ENCODE measurements at regions not wholly inside any gene's neighbourhood (a gene's known extent, or its start where the extent isn't known, plus 50 kb on each side); places are given as distances from the start of the nearest gene placed in this dataset.

DNA sequence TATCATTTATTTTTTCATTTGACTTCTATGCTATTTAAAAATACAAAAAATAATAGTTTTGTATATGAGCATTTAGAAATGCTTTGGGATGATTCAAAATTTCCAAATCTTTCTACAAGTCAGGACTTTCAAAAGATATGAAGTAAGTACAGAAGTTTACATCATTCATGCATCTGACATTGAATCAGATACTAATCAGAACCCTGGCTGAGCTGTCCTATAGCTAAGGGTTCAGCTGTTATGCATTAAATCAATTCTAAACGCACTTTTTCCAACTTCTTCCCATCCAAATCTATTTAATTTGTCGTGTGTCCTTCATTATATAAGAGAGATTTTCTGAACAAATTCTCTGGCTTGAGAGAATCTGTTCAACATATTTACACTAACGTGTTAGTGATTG is 779.4 kb downstream of the LTN1 start:
- no peak overlapping the region for H3K4me2 ChIP-seq (ENCODE audit: insufficient read depth, low read length)
- FAIRE-seq (no peak), DNase-seq (ENCODE audit: low read depth, low spot score) (no peak)
- no peaks in the 10 kb centered on the region for H3K27me3 ChIP-seq (ENCODE audit: control insufficient read depth in 2 of 2, insufficient read depth in 2 of 2, low read length in 2 of 2)
- dilution Hi-C loops (cut with MboI; ENCODE audit: extremely low pct_ligation_motif_present, low sequenced_read_pairs) (no loop called here), intact Hi-C loops (cut with micrococcal nuclease) (no loop called here)
- H3K79me2 ChIP-seq (ENCODE audit: control insufficient read depth, insufficient read depth, low read length) = no peaks in the 10 kb centered on the region
- H4K20me1 ChIP-seq (replicated peaks; ENCODE audit: control insufficient read depth, extremely low read depth, insufficient read depth, low read length) = no peaks in the 10 kb centered on the region
- no peak overlapping the region for H3K9ac ChIP-seq (replicated peaks; ENCODE audit: extremely low read depth, insufficient read depth, low read length)
- no TSS peak for BruUV-seq (replicated peaks)
- no peaks in the 10 kb centered on the region for H3K4me1 ChIP-seq (ENCODE audit: control insufficient read depth, extremely low read depth, insufficient read depth, low read length)
- no peaks in the 10 kb centered on the region for H3K36me3 ChIP-seq (ENCODE audit: control insufficient read depth in 2 of 2, extremely low read depth in 1 of 2, insufficient read depth in 2 of 2, low read length in 2 of 2)
- H3K9me3 ChIP-seq (replicated peaks; ENCODE audit: control insufficient read depth, insufficient read depth, low read length) = no peaks in the 10 kb centered on the region
- no peak overlapping the region for H3K27ac ChIP-seq (ENCODE audit: insufficient read depth, low read depth, low read length)
- H3K4me3 ChIP-seq (replicated peaks in 1 of 3; ENCODE audit: insufficient read depth in 1 of 3, low read depth in 1 of 3, low read length in 3 of 3) = no peak overlapping the region
- CTCF ChIA-PET = interaction anchor here (1.0 to 1.3 kb wide), 3 partner anchors 10 to 21 kb away, joined by 3 to 4 read pairs (median 3); no protein-coding TSS in a partner anchor
- TF ChIP-seq, protein P1, sequence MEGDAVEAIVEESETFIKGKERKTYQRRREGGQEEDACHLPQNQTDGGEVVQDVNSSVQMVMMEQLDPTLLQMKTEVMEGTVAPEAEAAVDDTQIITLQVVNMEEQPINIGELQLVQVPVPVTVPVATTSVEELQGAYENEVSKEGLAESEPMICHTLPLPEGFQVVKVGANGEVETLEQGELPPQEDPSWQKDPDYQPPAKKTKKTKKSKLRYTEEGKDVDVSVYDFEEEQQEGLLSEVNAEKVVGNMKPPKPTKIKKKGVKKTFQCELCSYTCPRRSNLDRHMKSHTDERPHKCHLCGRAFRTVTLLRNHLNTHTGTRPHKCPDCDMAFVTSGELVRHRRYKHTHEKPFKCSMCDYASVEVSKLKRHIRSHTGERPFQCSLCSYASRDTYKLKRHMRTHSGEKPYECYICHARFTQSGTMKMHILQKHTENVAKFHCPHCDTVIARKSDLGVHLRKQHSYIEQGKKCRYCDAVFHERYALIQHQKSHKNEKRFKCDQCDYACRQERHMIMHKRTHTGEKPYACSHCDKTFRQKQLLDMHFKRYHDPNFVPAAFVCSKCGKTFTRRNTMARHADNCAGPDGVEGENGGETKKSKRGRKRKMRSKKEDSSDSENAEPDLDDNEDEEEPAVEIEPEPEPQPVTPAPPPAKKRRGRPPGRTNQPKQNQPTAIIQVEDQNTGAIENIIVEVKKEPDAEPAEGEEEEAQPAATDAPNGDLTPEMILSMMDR (IDR thresholded peaks at IDR 0.05; ENCODE audit: extremely low read depth in 1 of 2, insufficient read depth in 1 of 2, low read depth in 1 of 2, low read length in 2 of 2) = no peak
- no peak for TF ChIP-seq FOS (IDR thresholded peaks at IDR 0.05; ENCODE audit: borderline replicate concordance, insufficient read depth, low read length)
- TF ChIP-seq MAX (IDR thresholded peaks at IDR 0.05; ENCODE audit: insufficient read depth, insufficient read length) = no peak
- TF ChIP-seq POLR2AphosphoS5 (IDR thresholded peaks at IDR 0.05; ENCODE audit: insufficient read depth, low read depth, low read length) = no peak
- no peaks in the 10 kb centered on the region for H3K9me1 ChIP-seq (replicated peaks; ENCODE audit: control insufficient read depth, extremely low read depth, insufficient read depth, low read length)
- POLR2A ChIA-PET = no interaction called here
- no peak overlapping the region for H2AFZ ChIP-seq (ENCODE audit: low read depth, low read length)

DNA sequence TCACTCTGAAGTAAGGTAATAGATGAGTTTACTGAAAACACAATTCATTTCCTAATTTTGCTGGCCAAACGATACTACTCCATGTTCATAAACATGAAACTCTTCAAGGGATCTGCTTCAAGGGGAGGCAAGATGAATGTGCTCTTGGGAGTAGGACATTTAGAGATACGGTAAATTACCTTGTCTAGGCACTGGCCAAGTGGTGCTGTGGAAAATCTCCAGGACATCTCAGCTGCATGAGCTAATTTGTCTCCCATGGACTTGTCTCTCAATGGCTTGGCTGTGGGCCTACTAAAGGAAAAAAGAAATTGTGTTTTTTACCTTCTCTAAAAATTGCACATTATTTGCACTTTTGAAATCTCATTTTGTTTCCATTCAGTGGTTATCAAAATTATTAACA is 780.6 kb downstream of the LTN1 start:
- H3K9me1 ChIP-seq (replicated peaks; ENCODE audit: control insufficient read depth, extremely low read depth, insufficient read depth, low read length) = no peaks in the 10 kb centered on the region
- CTCF ChIA-PET = no interaction called here
- BruUV-seq (replicated peaks) = no TSS peak
- no peak overlapping the region for H3K9ac ChIP-seq (replicated peaks; ENCODE audit: extremely low read depth, insufficient read depth, low read length)
- no peaks in the 10 kb centered on the region for H4K20me1 ChIP-seq (replicated peaks; ENCODE audit: control insufficient read depth, extremely low read depth, insufficient read depth, low read length)
- dilution Hi-C loops (cut with MboI; ENCODE audit: extremely low pct_ligation_motif_present, low sequenced_read_pairs) (no loop called here), intact Hi-C loops (cut with micrococcal nuclease) (no loop called here)
- no peak overlapping the region for H3K4me3 ChIP-seq (replicated peaks in 1 of 3; ENCODE audit: insufficient read depth in 1 of 3, low read depth in 1 of 3, low read length in 3 of 3)
- no peaks in the 10 kb centered on the region for H3K4me1 ChIP-seq (ENCODE audit: control insufficient read depth, extremely low read depth, insufficient read depth, low read length)
- H3K27me3 ChIP-seq (ENCODE audit: control insufficient read depth in 2 of 2, insufficient read depth in 2 of 2, low read length in 2 of 2) = no peaks in the 10 kb centered on the region
- H3K27ac ChIP-seq (ENCODE audit: insufficient read depth, low read depth, low read length) = no peak overlapping the region
- no peaks in the 10 kb centered on the region for H3K79me2 ChIP-seq (ENCODE audit: control insufficient read depth, insufficient read depth, low read length)
- no peak overlapping the region for H2AFZ ChIP-seq (ENCODE audit: low read depth, low read length)
- TF ChIP-seq MYC (IDR thresholded peaks at IDR 0.05; ENCODE audit: low read depth, low read length) (no peak), MAX (IDR thresholded peaks at IDR 0.05; ENCODE audit: insufficient read depth, insufficient read length) (no peak), POLR2A (IDR thresholded peaks at IDR 0.05; ENCODE audit: low read depth, low read length) (no peak), POLR2AphosphoS5 (IDR thresholded peaks at IDR 0.05; ENCODE audit: insufficient read depth, low read depth, low read length) (no peak), JUN (IDR thresholded peaks at IDR 0.05; ENCODE audit: borderline replicate concordance, insufficient read depth, insufficient read length, low read depth) (no peak), GATA2 (IDR thresholded peaks at IDR 0.05; ENCODE audit: insufficient read depth, insufficient read length, low read depth, low read length) (no peak), EZH2 (IDR thresholded peaks at IDR 0.05; ENCODE audit: borderline replicate concordance, low read depth, low read length, severe bottlenecking) (no peak), FOS (IDR thresholded peaks at IDR 0.05; ENCODE audit: borderline replicate concordance, insufficient read depth, low read length) (no peak)
- TF ChIP-seq, protein P1 (IDR thresholded peaks at IDR 0.05; ENCODE audit: extremely low read depth in 1 of 2, insufficient read depth in 1 of 2, low read depth in 1 of 2, low read length in 2 of 2) = no peak
- H3K4me2 ChIP-seq (ENCODE audit: insufficient read depth, low read length) = no peak overlapping the region
- POLR2A ChIA-PET = no interaction called here
- DNase-seq (ENCODE audit: low read depth, low spot score) (no peak), FAIRE-seq (no peak)
- no peaks in the 10 kb centered on the region for H3K36me3 ChIP-seq (ENCODE audit: control insufficient read depth in 2 of 2, extremely low read depth in 1 of 2, insufficient read depth in 2 of 2, low read length in 2 of 2)
- no peaks in the 10 kb centered on the region for H3K9me3 ChIP-seq (replicated peaks; ENCODE audit: control insufficient read depth, insufficient read depth, low read length)
